Psoas muscle (tissue), 7 donors: ENCODE measurements at regions not wholly inside any gene's neighbourhood (a gene's known extent, or its start where the extent isn't known, plus 50 kb on each side); places are given as distances from the start of the nearest gene placed in this dataset.

ENCODE experiments used
- ATAC-seq, 4 donors: fragments of 200-7000 bp; cut with Tn5 transposase; one replicate each; pipeline ENCODE4 v1.9.1; 2020; ENCODE audit warnings: moderate library complexity in 3 of 4, mild to moderate bottlenecking in 2 of 4
- DNase-seq, 2 donors: peaks; one replicate each; pipeline ENCODE4 v3.0.0-alpha.2; 2020
- H3K27ac ChIP-seq: fragments of 200-600 bp; one replicate; pipeline ENCODE4 v1.8.0; 2022
- H3K27me3 ChIP-seq, 3 donors: fragments of 200-600 bp in 1 of 3; one replicate each; pipeline versions ENCODE4 v1.6.1 to v1.8.0; 2013 to 2022; ENCODE audit warnings: low read length in 2 of 3, mild to moderate bottlenecking in 2 of 3, moderate library complexity in 1 of 3; ENCODE audit not compliant: insufficient read depth in 3 of 3
- H3K36me3 ChIP-seq, 2 donors: fragments of 200-600 bp in 1 of 2; one replicate each; pipeline versions ENCODE4 v1.6.1 to v1.8.0; 2013 to 2022; ENCODE audit warnings: low read depth in 1 of 2, mild to moderate bottlenecking in 1 of 2, moderate library complexity in 1 of 2; ENCODE audit not compliant: insufficient read depth in 1 of 2
- H3K4me1 ChIP-seq: fragments of 200-600 bp; one replicate; pipeline ENCODE4 v1.8.0; 2022
- H3K4me3 ChIP-seq: fragments of 200-600 bp; one replicate; pipeline ENCODE4 v1.8.0; 2022; ENCODE audit warnings: mild to moderate bottlenecking
- H3K9me3 ChIP-seq: fragments of 200-600 bp; one replicate; pipeline ENCODE4 v1.8.0; 2022
- CTCF ChIP-seq: fragments of 200-600 bp; IDR thresholded peaks from one replicate; pipeline ENCODE4 v1.8.0; 2022; ENCODE audit warnings: antibody characterized with exemption
- WGBS, 3 donors: extraction: QIAGEN DNeasy Blood & Tissue Kit; methylation state at CpG; one replicate each; pipeline versions ENCODE4 v1.1.6 to v1.1.7; 2013; 5-methylcytosine and 5-hydroxymethylcytosine counted together
- intact Hi-C, 2 donors: fragments of 100-400 bp; cut with DNase I; formaldehyde crosslinking; loops; one replicate each; pipeline versions ENCODE4 v1.11.0 to v1.14.2; 2022
- donor health status: healthy with polysubstance abuse.
- donor health status: DM: no; HTN: no; CAD: no; lungs with moderate emphysema.
- donor health status: Bipolar disorder and iron deficiency.
- donor health status: healthy.
- donor health status: DM: yes; HTN: yes; CAD: no.
- donor health status: DM: no; HTN: no; CAD: no.
- donor health status: DM: yes; HTN: yes; CAD: no.

- Histone ChIP-seq H3K27me3 (no peaks in the 10 kb centered on the region), H3K4me1 (no peaks in the 10 kb centered on the region), H3K4me3 (no peak overlapping the region), H3K27ac (no peak overlapping the region), H3K36me3 (no peaks in the 10 kb centered on the region), H3K9me3 (no peaks in the 10 kb centered on the region)
- intact Hi-C loops, result no loop called here
- DNase-seq (no peak), ATAC-seq (no peak)
- no peak for TF ChIP-seq CTCF
- 76 to 90% (median 81%) methylated on average over 5 of the region's 5 CpGs for WGBS, 3 donors
Observed at GRCh38 chr1:216923601-216924000, 200.4 kb upstream of the ESRRG start.

DNA sequence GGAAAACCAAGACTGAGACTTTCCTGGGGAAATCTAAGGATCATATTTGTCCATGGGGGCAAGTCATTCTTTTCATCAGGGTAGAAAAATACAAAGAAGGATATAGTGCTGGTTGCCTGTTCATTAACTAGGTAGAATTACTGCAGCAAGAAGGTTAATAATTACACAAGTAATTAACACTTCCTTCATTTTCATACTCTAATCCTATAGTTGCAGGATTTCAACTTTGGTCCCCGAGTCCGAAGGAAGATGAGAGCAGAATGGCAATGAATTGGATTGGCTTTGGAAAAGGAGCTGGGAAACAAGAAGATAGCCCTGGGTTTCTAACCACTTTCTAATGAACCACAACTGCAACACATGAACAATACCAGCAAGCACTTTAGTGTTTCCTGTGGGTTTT is 199.2 kb upstream of the ESRRG start:
- no peak overlapping the region for H3K4me3 ChIP-seq
- DNase-seq (no peak), ATAC-seq (no peak)
- 96 to 98% (median 97%) methylated on average over 2 of the region's 2 CpGs for WGBS, 3 donors
- intact Hi-C loops, result no loop called here
- no peaks in the 10 kb centered on the region for H3K9me3 ChIP-seq
- H3K36me3 ChIP-seq, result no peaks in the 10 kb centered on the region
- H3K27ac ChIP-seq, result no peak overlapping the region
- no peak for TF ChIP-seq CTCF
- no peaks in the 10 kb centered on the region for H3K4me1 ChIP-seq
- H3K27me3 ChIP-seq, result no peaks in the 10 kb centered on the region

DNA sequence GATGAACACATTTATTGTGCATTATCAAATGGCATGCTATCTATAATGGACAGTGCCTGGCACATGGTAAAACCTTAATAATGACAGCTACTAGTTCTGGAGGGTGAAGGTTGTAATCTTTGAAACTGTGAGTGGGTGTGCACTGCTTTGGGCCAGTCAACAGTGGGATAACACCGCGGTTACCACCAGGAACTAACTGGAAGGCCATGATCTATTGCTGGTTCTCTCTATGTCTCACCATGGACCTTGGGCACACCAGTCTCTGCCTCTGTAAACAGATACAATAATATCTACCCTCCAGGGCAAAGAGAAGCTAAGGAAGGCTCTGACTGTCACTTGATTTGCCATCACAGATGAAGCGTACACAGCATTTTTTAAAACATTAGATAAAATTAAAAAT is 198.6 kb upstream of the ESRRG start:
- ATAC-seq (no peak), DNase-seq (no peak)
- no peak for TF ChIP-seq CTCF
- Histone ChIP-seq H3K27ac (no peak overlapping the region), H3K9me3 (no peaks in the 10 kb centered on the region), H3K4me3 (no peak overlapping the region), H3K36me3 (no peaks in the 10 kb centered on the region), H3K27me3 (no peaks in the 10 kb centered on the region), H3K4me1 (no peaks in the 10 kb centered on the region)
- WGBS, 3 donors, result 97 to 100% (median 98%) methylated on average over 3 of the region's 3 CpGs
- intact Hi-C loops, result no loop called here

DNA sequence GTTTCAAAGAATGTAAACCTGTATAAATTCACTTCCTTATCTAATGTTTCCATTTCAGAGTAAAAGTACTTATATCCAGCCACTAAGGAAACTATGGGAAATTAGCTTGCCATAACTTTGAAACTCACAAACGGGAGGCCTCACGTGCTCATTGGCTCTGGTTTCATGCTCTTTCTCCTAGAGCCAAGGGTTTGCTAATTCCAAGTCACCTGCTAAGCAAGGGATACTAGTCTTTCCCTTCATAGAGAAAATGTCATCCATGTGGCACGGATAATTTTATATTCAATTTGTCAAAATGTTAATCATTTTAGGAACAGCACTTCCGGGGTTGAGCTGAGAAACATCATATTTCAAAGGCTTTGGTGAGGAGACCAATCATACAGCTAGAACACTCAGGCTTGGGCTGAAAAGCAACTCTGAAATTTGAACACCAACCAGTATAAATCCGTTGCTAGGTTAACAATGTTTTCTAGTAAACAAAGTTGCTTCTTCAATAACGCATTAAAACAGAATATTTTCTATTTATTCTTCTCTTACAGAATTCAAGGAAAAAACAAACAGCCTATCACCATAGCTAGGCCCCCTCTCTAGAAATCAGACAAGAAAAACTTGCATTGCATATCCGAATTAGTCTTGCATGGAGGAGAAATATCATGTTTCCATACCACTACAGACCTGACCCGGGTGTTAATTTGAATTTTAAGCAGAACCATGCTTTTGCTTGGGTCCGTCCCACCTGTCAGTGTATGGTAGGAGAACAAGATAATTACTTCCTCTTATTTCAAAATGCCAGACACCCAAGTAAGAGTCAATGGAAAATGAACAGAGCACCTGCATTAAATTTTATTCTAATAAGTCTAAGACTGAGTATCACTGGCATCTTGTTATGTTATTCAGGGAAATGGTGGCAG is 196.1 kb upstream of the ESRRG start:
- no peak overlapping the region for H3K27ac ChIP-seq
- intact Hi-C loops, result no loop called here
- no peak overlapping the region for H3K4me3 ChIP-seq
- no peaks in the 10 kb centered on the region for H3K27me3 ChIP-seq
- H3K4me1 ChIP-seq, result no peaks in the 10 kb centered on the region
- ATAC-seq (peak in 3 of 4 donors; percentile 39 to 71 (median 50)), DNase-seq (no peak)
- H3K36me3 ChIP-seq, result no peaks in the 10 kb centered on the region
- no peak for TF ChIP-seq CTCF
- no peaks in the 10 kb centered on the region for H3K9me3 ChIP-seq
- 17 to 32% (median 22%) methylated on average over 9 of the region's 9 CpGs for WGBS, 3 donors
